ENCODE measurements at regions not wholly inside any gene's neighbourhood (a gene's known extent, or its start where the extent isn't known, plus 50 kb on each side); places are given as distances from the start of the nearest gene placed in this dataset.

DNA sequence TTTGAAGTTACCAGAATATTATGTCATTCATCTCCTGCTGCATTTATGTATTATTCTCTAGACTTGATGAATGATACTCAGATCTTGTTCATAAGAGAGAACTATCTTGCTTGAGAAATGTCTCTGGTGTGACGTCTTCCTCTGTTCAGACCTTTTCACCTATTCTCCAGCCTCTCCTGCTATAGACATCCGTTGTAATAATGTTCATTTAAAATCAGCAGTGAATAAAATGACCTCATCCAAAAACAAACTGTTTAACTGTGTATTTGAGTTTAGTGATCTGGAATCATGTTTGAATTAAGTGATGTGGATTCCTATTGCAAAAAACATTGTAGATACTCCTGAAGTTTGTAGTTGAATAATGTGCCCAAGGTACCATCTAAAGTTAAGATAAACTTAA, 487.1 kb downstream of the PCNX1 start:
- Histone ChIP-seq H3K4me1 (replicated peaks in 1 of 2; ENCODE audit: control insufficient read depth in 2 of 2, insufficient read depth in 2 of 2, low read length in 2 of 2) (peaks cover 0 to 7% of the 10 kb centered on the region in 2 experiments; a peak in 2 of 5 replicates), H3K4me3 (no peak overlapping the region), H2AFZ (ENCODE audit: low read depth, low read length) (no peak overlapping the region), H3K27me3 (ENCODE audit: control insufficient read depth in 2 of 2, insufficient read depth in 2 of 2, low read length in 2 of 2) (no peaks in the 10 kb centered on the region), H3K9ac (ENCODE audit: insufficient read depth in 1 of 2, low read depth in 2 of 2, low read length in 2 of 2) (no peak overlapping the region), H3K36me3 (ENCODE audit: control insufficient read depth, insufficient read depth, low read length) (no peaks in the 10 kb centered on the region), H3K9me1 (ENCODE audit: control insufficient read depth, insufficient read depth, low read length) (no peaks in the 10 kb centered on the region), H3K9me3 (replicated peaks; ENCODE audit: control insufficient read depth, insufficient read depth, low read depth, low read length) (no peaks in the 10 kb centered on the region), H3K79me2 (ENCODE audit: control insufficient read depth, insufficient read depth, low read length) (no peaks in the 10 kb centered on the region), H3K27ac (ENCODE audit: extremely low read depth, low read depth, low read length) (no peak overlapping the region), H4K20me1 (replicated peaks; ENCODE audit: control insufficient read depth, insufficient read depth, low read length) (no peaks in the 10 kb centered on the region), H3K4me2 (ENCODE audit: insufficient read depth, low read length) (no peak overlapping the region)
- FAIRE-seq (no peak), ATAC-seq (no peak), DNase-seq (ENCODE audit: extremely low read depth in 1 of 4, low spot score in 3 of 4) (no peak)
- WGBS (ENCODE audit: insufficient coverage, low coverage, missing lambda C conversion rate) = 57% methylated on average over 2 of the region's 2 CpGs
- intact Hi-C loops (cut with micrococcal nuclease) (no loop called here), in situ Hi-C loops (cut with MboI) (no loop called here)
- BruUV-seq (replicated peaks) = no TSS peak
- TF ChIP-seq ZNF707 (CRISPR knock-in tag; conservative IDR thresholded peaks at IDR 0.05) = no peak
- TF ChIP-seq, protein P1, sequence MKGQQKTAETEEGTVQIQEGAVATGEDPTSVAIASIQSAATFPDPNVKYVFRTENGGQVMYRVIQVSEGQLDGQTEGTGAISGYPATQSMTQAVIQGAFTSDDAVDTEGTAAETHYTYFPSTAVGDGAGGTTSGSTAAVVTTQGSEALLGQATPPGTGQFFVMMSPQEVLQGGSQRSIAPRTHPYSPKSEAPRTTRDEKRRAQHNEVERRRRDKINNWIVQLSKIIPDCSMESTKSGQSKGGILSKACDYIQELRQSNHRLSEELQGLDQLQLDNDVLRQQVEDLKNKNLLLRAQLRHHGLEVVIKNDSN (CRISPR knock-in tag; IDR thresholded peaks at IDR 0.05) = no peak
- TF ChIP-seq BRCA1 (IDR thresholded peaks at IDR 0.05) = no peak
- TF ChIP-seq BRCA1 (CRISPR knock-in tag; IDR thresholded peaks at IDR 0.05) = no peak
- no peak for TF ChIP-seq NFE2L1 (tag; IDR thresholded peaks at IDR 0.05; ENCODE audit: borderline replicate concordance, low read depth)
- TF ChIP-seq, protein P2, sequence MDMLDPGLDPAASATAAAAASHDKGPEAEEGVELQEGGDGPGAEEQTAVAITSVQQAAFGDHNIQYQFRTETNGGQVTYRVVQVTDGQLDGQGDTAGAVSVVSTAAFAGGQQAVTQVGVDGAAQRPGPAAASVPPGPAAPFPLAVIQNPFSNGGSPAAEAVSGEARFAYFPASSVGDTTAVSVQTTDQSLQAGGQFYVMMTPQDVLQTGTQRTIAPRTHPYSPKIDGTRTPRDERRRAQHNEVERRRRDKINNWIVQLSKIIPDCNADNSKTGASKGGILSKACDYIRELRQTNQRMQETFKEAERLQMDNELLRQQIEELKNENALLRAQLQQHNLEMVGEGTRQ (CRISPR knock-in tag; IDR thresholded peaks at IDR 0.05) = no peak
- ChIA-PET CTCF (ENCODE audit: low intra/inter-chr PET ratio) (no interaction called here), POLR2A (interaction anchor here (1.0 to 1.6 kb wide), 2 partner anchors 14 to 73 kb away, joined by 3 read pairs; no protein-coding TSS in a partner anchor)

Data from K562 (cell line).